ENCODE measurements at regions not wholly inside any gene's neighbourhood (a gene's known extent, or its start where the extent isn't known, plus 50 kb on each side); places are given as distances from the start of the nearest gene placed in this dataset.

- TF ChIP-seq CTCF (IDR thresholded peaks at IDR 0.05) (no peak), POLR2A (IDR thresholded peaks at IDR 0.05) (no peak)
Observed at GRCh38 chrX:65127842-65128241, 151.6 kb upstream of the ZC4H2 start.

All from lower leg skin (tissue), 3 donors.